Upper lobe of left lung (tissue), 6 donors: ENCODE measurements at regions not wholly inside any gene's neighbourhood (a gene's known extent, or its start where the extent isn't known, plus 50 kb on each side); places are given as distances from the start of the nearest gene placed in this dataset.

Source experiments
- ATAC-seq, 2 donors: fragments of 200-7000 bp; cut with Tn5 transposase; one replicate each; pipeline ENCODE4 v1.9.1; 2022; ENCODE audit warnings: mild to moderate bottlenecking in 2 of 2, moderate library complexity in 2 of 2; ENCODE audit not compliant: low FRiP score in 2 of 2
- DNase-seq, 2 donors: peaks; one replicate each; pipeline ENCODE4 v3.0.0-alpha.2; 2019 to 2020
- H3K27ac ChIP-seq, 4 donors: fragments of 200-600 bp; sonication (generic); one replicate each; pipeline ENCODE4 v1.5.1; 2016 to 2019
- H3K27me3 ChIP-seq, 4 donors: fragments of 200-600 bp; sonication (generic); one replicate each; pipeline ENCODE4 v1.5.1; 2017 to 2019
- H3K36me3 ChIP-seq, 4 donors: fragments of 200-600 bp; sonication (generic); one replicate each; pipeline ENCODE4 v1.5.1; 2016 to 2019
- H3K4me1 ChIP-seq, 4 donors: fragments of 200-600 bp; sonication (generic); one replicate each; pipeline ENCODE4 v1.5.1; 2018 to 2019
- H3K4me3 ChIP-seq, 4 donors: fragments of 200-600 bp; sonication (generic); one replicate each; pipeline ENCODE4 v1.5.1; 2017 to 2019; ENCODE audit warnings: mild to moderate bottlenecking in 2 of 4, moderate library complexity in 1 of 4
- H3K9me3 ChIP-seq, 4 donors: fragments of 200-600 bp; sonication (generic); one replicate each; pipeline ENCODE4 v1.5.1; 2018 to 2019
- EP300 ChIP-seq, 4 donors: sonication (generic); formaldehyde crosslinking; IDR thresholded peaks; one replicate each; pipeline ENCODE4 v1.5.1; 2017; ENCODE audit warnings: antibody characterized with exemption in 4 of 4, control low read depth in 2 of 4
- POLR2A ChIP-seq, 4 donors: fragments of 450-650 bp; IDR thresholded peaks; one replicate each; pipeline ENCODE4 v1.5.1; 2016 to 2017; ENCODE audit warnings: antibody characterized with exemption in 4 of 4, mild to moderate bottlenecking in 2 of 4
- POLR2AphosphoS5 ChIP-seq, 2 donors: sonication (generic); formaldehyde crosslinking; IDR thresholded peaks; one replicate each; pipeline ENCODE4 v1.5.1; 2017; ENCODE audit warnings: antibody characterized with exemption in 2 of 2
- WGBS, 2 donors: methylation state at CpG; one replicate each; pipeline ENCODE4 v1.1.5; 2017 to 2018; 5-methylcytosine and 5-hydroxymethylcytosine counted together
- TF ChIP-seq, protein P1 (sequence below), 6 experiments: fragments of 450-650 bp in 4 of 6; fragments of 200-600 bp in 2 of 6; sonication (generic) in 2 of 6; IDR thresholded peaks; one replicate each; pipeline ENCODE4 v1.5.1; 2016 to 2019; ENCODE audit warnings: antibody characterized with exemption in 6 of 6
- donor health status: DM: no; HTN: no; CAD: no; lungs with moderate emphysema.
- donor health status: DM: no; HTN: yes; CAD: no; lungs with severe emphysema.

DNA sequence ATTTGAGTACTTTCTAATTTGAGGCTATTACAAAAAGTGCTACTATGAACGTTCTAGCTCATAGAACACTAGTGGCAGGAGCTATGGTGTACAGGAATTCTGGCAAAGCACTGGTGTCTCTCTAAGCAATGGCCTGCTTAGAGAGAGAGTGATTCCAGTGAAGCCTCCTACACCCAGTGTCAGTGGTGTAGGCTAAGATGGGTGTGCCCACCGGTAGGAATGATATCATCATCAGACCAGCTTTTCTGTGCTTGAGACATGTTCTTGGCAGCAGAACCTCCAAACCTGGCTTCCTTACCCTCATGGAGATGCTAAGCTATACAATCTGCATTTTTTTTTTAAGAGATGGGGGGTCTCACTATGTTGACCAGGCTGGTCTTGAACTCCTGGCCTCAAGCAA, 370.3 kb downstream of the SOX9 start:
- no peak for TF ChIP-seq POLR2AphosphoS5 (IDR thresholded peaks at IDR 0.05)
- no peak for TF ChIP-seq POLR2A (IDR thresholded peaks at IDR 0.05)
- TF ChIP-seq EP300 (IDR thresholded peaks at IDR 0.05) = no peak
- TF ChIP-seq, protein P1, sequence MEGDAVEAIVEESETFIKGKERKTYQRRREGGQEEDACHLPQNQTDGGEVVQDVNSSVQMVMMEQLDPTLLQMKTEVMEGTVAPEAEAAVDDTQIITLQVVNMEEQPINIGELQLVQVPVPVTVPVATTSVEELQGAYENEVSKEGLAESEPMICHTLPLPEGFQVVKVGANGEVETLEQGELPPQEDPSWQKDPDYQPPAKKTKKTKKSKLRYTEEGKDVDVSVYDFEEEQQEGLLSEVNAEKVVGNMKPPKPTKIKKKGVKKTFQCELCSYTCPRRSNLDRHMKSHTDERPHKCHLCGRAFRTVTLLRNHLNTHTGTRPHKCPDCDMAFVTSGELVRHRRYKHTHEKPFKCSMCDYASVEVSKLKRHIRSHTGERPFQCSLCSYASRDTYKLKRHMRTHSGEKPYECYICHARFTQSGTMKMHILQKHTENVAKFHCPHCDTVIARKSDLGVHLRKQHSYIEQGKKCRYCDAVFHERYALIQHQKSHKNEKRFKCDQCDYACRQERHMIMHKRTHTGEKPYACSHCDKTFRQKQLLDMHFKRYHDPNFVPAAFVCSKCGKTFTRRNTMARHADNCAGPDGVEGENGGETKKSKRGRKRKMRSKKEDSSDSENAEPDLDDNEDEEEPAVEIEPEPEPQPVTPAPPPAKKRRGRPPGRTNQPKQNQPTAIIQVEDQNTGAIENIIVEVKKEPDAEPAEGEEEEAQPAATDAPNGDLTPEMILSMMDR (IDR thresholded peaks at IDR 0.05) = no peak
- Histone ChIP-seq H3K27ac (no peak overlapping the region), H3K4me3 (no peak overlapping the region), H3K4me1 (no peaks in the 10 kb centered on the region), H3K27me3 (no peaks in the 10 kb centered on the region), H3K36me3 (no peaks in the 10 kb centered on the region), H3K9me3 (no peaks in the 10 kb centered on the region)
- 75 to 94% methylated on average over 2 of the region's 2 CpGs for WGBS, 2 donors
- ATAC-seq (no peak), DNase-seq (no peak)

DNA sequence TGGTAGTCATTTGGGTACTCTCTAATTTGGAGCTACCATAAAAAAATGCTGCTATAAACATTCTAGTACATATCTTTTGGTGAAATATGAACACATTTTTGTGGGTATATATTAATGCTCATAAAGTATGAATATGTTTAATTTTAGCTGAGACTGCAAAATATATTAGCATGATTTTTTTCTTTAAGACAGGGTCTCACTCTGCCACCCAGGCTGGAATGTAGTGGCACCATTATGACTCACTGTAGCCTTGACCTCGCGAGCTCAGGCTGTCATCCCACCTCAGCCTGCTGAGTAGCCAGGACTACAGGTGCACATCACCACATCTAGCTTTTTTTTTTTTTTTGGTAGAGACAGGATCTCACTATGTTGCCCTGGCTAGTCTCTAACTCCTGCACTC, 371.7 kb downstream of the SOX9 start:
- no peaks in the 10 kb centered on the region for H3K4me1 ChIP-seq
- no peaks in the 10 kb centered on the region for H3K27me3 ChIP-seq
- TF ChIP-seq, protein P1 (IDR thresholded peaks at IDR 0.05) = no peak
- TF ChIP-seq POLR2AphosphoS5 (IDR thresholded peaks at IDR 0.05) (no peak), POLR2A (IDR thresholded peaks at IDR 0.05) (no peak), EP300 (IDR thresholded peaks at IDR 0.05) (no peak)
- no peaks in the 10 kb centered on the region for H3K9me3 ChIP-seq
- H3K27ac ChIP-seq = no peak overlapping the region
- H3K4me3 ChIP-seq = no peak overlapping the region
- DNase-seq = no peak
- no peak for ATAC-seq
- no peaks in the 10 kb centered on the region for H3K36me3 ChIP-seq
- 90 to 92% methylated on average over 2 of the region's 2 CpGs for WGBS, 2 donors

- no peak overlapping the region for H3K4me3 ChIP-seq
- H3K9me3 ChIP-seq = no peaks in the 10 kb centered on the region
- no peaks in the 10 kb centered on the region for H3K36me3 ChIP-seq
- WGBS, 2 donors = 79 to 82% methylated on average over 5 of the region's 5 CpGs
- no peaks in the 10 kb centered on the region for H3K4me1 ChIP-seq
- no peak overlapping the region for H3K27ac ChIP-seq
- no peak for TF ChIP-seq POLR2AphosphoS5 (IDR thresholded peaks at IDR 0.05)
- ATAC-seq (no peak), DNase-seq (no peak)
- H3K27me3 ChIP-seq = no peaks in the 10 kb centered on the region
These were observed 372.1 kb downstream of the SOX9 start for GRCh38 chr17:72492941-72493340.

DNA sequence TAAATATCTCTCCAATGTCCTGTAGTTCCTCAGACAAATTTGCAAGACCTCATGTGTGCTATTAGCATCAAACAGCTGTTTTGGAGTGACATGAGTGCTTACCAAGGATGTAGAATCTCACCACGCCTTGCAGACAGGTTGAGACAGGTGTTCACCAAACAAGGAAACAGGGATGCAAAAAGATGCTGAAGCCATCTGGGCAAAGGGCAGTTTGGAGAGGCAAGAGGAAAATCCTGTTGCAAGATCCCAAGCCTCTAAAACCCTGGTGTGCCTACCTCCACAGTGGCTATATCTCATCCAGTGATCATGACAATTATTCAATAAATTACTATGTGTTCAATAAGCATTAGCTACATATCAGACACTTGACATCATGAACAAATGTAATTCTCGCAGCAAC, 373.7 kb downstream of the SOX9 start:
- WGBS, 2 donors = 86 to 89% methylated on average over 2 of the region's 2 CpGs
- H3K9me3 ChIP-seq = no peaks in the 10 kb centered on the region
- TF ChIP-seq POLR2A (IDR thresholded peaks at IDR 0.05) = no peak
- no peak for TF ChIP-seq EP300 (IDR thresholded peaks at IDR 0.05)
- TF ChIP-seq, protein P1 (IDR thresholded peaks at IDR 0.05) = no peak
- TF ChIP-seq POLR2AphosphoS5 (IDR thresholded peaks at IDR 0.05) = no peak
- H3K27me3 ChIP-seq = no peaks in the 10 kb centered on the region
- H3K36me3 ChIP-seq = no peaks in the 10 kb centered on the region
- no peaks in the 10 kb centered on the region for H3K4me1 ChIP-seq
- ATAC-seq (no peak), DNase-seq (no peak)
- no peak overlapping the region for H3K27ac ChIP-seq
- H3K4me3 ChIP-seq = no peak overlapping the region

GRCh38 chr17:72496461-72496860, 375.6 kb downstream of the SOX9 start:
- peaks cover 0 to under 1% (median 0%) of the 10 kb centered on the region in 4 donors for H3K4me1 ChIP-seq
- no peaks in the 10 kb centered on the region for H3K36me3 ChIP-seq
- DNase-seq = no peak
- no peak overlapping the region for H3K4me3 ChIP-seq
- no peak overlapping the region for H3K27ac ChIP-seq
- ATAC-seq = no peak
- 88 to 89% methylated on average over 6 of the region's 6 CpGs for WGBS, 2 donors
- H3K27me3 ChIP-seq = no peaks in the 10 kb centered on the region
- H3K9me3 ChIP-seq = no peaks in the 10 kb centered on the region
- no peak for TF ChIP-seq POLR2A (IDR thresholded peaks at IDR 0.05)
- TF ChIP-seq EP300 (IDR thresholded peaks at IDR 0.05) = no peak
- no peak for TF ChIP-seq POLR2AphosphoS5 (IDR thresholded peaks at IDR 0.05)
- TF ChIP-seq, protein P1 (IDR thresholded peaks at IDR 0.05) = no peak
